ENCODE measurements at regions not wholly inside any gene's neighbourhood (a gene's known extent, or its start where the extent isn't known, plus 50 kb on each side); places are given as distances from the start of the nearest gene placed in this dataset.

GRCh38 chr13:78258304-78258703 lies 339.7 kb upstream of the EDNRB start:
- TF ChIP-seq CTCF (IDR thresholded peaks at IDR 0.05 in 8 of 11, conservative IDR thresholded peaks at IDR 0.05 in 3 of 11): no peak
- no peak for TF ChIP-seq POLR2A (IDR thresholded peaks at IDR 0.05)
